Omental fat pad (tissue), 3 donors: ENCODE measurements at regions not wholly inside any gene's neighbourhood (a gene's known extent, or its start where the extent isn't known, plus 50 kb on each side); places are given as distances from the start of the nearest gene placed in this dataset.

Experiments
- ATAC-seq: fragments of 150-250 bp; one replicate; pipeline ENCODE4 v1.9.1; 2016; ENCODE audit warnings: mild to moderate bottlenecking, moderate library complexity; ENCODE audit not compliant: low FRiP score
- DNase-seq: peaks from one replicate; pipeline ENCODE4 v3.0.0-alpha.2; 2019; ENCODE audit warnings: low spot score
- TF ChIP-seq, protein P1 (sequence below), 3 donors: fragments of 450-650 bp; IDR thresholded peaks; one replicate each; pipeline ENCODE4 v1.5.1; 2016 to 2017; ENCODE audit warnings: antibody characterized with exemption in 3 of 3, mild to moderate bottlenecking in 3 of 3, moderate library complexity in 2 of 3

DNA sequence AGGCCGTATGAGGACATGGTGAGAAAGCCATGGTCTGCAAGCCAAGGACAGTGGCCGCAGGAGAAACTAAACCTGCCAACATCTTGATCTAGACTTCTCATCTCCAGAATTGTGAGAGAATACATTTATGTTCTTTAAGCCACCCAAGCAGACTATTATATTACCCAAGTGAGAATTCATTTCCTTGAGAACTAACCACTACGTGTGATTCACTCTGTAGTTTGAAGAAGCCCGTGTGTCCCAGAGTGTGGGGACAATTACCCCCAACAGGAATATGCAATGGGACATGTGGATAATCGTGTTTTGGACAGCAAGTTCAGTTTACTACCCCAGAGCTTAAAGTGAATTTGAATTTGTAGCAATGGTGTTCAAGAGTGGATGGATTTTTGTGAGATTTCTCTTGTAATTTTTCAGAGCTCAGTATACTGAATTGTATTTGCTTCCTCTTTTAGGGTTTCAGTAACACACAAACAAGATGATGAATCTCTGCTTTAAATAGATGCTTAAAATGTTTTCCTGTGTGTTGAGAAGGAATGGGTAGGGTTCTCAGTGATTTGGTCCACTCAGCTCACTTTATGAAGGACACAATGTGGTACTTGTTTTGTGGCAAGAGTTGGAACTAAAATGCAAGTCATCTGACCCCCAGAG lies 100.0 kb upstream of the ARHGAP20 start:
- ATAC-seq: no peak
- no peak for DNase-seq
- TF ChIP-seq, protein P1, sequence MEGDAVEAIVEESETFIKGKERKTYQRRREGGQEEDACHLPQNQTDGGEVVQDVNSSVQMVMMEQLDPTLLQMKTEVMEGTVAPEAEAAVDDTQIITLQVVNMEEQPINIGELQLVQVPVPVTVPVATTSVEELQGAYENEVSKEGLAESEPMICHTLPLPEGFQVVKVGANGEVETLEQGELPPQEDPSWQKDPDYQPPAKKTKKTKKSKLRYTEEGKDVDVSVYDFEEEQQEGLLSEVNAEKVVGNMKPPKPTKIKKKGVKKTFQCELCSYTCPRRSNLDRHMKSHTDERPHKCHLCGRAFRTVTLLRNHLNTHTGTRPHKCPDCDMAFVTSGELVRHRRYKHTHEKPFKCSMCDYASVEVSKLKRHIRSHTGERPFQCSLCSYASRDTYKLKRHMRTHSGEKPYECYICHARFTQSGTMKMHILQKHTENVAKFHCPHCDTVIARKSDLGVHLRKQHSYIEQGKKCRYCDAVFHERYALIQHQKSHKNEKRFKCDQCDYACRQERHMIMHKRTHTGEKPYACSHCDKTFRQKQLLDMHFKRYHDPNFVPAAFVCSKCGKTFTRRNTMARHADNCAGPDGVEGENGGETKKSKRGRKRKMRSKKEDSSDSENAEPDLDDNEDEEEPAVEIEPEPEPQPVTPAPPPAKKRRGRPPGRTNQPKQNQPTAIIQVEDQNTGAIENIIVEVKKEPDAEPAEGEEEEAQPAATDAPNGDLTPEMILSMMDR (IDR thresholded peaks at IDR 0.05): no peak

DNA sequence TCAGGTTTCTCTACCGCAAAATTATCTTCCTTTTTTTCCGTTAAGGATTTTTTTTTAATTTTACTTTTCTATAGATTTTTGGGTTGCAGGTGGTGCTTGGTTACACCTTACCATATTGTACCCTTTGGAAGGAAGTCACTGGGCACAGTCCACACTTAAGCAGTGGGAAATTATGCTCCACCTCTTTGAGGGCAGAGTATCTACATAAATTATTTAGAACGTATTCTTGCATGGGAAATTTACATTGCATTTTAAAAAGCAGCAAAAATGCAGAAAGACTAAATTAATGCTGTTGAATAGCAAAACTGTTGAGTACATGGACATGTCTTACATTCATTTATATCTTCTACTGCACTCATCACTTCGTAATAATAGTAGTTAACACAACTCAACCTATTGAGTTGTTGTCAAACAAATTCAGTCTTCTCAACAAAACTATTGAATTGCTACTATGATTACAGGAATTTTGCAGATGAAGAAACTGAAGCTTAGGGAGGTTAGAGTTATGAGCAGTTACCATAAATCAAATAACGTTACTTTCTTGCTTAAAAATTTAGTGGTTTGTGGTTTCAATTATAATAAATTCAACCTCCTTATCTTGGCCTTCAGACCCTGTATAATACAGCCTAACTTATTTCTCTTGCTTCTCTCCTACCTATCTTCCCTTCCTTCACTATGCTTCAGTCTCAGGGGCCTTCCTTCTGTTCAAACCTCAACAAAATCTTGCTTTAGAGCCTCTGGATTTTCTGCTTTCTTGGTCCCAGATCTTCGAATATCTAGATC lies 97.4 kb upstream of the ARHGAP20 start:
- ATAC-seq: no peak
- DNase-seq: no peak
- TF ChIP-seq, protein P1 (IDR thresholded peaks at IDR 0.05): no peak

DNA sequence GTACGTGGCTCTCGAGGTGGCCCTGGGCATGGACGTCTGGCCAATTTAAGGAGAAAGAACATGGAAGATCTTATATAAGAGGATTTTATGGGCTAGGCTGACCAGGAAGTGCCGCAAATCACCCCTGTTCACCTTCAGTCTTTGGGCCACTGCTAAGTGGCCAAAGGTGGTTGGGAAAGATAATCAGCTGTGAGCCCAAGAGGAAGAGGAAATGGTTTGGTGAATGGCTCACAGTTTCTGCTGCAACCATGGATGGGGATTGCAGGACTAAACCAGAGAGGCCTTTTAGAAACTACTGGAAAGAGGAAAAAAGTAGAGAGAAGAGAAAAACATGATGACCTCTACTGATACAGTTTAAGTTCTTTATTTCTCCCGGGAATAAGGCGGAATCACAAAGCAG lies 96.0 kb upstream of the ARHGAP20 start:
- ATAC-seq (no peak), DNase-seq (no peak)
- TF ChIP-seq, protein P1 (IDR thresholded peaks at IDR 0.05): no peak

DNA sequence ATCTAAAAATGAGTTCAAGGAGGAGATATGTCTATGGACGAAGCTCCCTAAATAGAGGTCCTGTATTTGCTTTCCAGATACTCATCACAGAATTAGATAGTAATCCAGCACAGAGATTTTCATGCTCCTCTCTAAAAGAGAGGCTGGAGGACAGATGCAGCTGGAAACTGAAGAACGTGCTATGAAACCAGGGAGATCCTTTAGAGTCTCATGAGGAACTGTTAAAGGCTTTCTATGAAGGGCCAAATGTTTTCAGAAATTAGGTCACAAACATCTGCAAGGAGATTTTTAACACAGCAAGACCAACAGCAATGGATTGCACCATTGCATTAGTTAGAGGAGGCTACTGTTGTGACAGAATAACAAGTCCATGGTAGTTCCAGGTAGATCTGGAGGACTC lies 95.6 kb upstream of the ARHGAP20 start:
- TF ChIP-seq, protein P1 (IDR thresholded peaks at IDR 0.05): no peak
- ATAC-seq (no peak), DNase-seq (no peak)

DNA sequence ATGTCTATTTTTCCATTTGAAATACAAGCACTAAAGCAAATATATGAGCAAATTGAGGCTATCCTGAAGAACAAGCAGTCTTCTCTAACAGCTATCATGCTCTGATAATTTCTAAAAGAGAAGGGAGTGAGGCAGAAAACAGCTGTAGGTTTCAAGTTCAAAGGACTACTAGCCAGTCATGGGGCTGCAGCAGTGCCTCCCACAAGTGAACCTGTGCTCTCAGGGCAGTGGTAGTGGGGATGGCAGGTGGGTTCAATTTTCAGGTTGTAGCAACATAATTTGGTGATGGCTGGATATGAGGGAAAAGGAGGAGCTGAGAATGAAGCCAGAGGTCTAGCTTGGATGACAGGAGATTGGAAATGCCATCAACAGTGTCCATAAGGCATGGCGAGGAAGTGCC lies 93.5 kb upstream of the ARHGAP20 start:
- ATAC-seq: no peak
- DNase-seq: no peak
- TF ChIP-seq, protein P1 (IDR thresholded peaks at IDR 0.05): no peak

DNA sequence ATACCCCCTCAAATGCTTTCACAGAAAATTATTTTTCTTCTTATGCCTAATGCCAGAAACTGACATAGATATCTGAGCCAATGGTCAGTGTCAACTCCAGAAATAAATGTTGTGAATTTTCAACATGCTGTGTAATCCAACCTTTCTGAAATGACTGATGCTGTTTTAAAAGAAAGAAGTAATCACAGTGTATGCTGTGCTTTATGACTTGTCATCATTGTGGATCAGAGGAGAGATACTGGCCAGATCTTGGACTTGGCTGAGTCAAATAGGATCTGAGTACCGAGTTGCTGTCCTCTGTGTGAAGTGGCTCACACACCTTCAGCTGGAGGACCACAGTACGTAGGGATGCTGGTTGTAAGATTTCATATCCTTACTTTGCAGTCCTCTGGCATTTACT lies 89.9 kb upstream of the ARHGAP20 start:
- no peak for DNase-seq
- ATAC-seq: no peak
- TF ChIP-seq, protein P1 (IDR thresholded peaks at IDR 0.05): no peak

DNA sequence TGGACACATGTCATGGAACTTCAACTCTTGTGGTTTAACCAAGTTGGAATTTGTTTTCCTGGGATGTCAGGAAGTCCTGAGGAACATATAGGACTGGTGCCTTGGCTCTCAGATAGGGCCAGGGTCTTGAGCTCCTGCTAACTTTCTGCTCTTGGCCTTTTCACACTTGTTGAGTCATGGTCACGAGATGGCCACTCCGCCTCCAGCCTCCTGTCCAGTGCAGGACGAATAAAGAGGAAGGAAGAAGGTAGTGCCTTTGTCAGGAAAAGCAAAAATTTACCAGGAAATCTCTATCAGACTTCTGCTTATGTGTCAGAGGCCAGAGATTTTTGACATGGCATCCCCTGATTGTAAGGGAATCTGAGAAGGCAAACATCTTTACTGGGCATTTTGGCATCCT lies 89.1 kb upstream of the ARHGAP20 start:
- DNase-seq (no peak), ATAC-seq (no peak)
- TF ChIP-seq, protein P1 (IDR thresholded peaks at IDR 0.05): no peak
